HUDEP-2 (cell line): ENCODE measurements at regions not wholly inside any gene's neighbourhood (a gene's known extent, or its start where the extent isn't known, plus 50 kb on each side); places are given as distances from the start of the nearest gene placed in this dataset.
A peak's percentile ranks its signal among the peaks of the same experiment; 100 is the strongest.

Experiments
- DNase-seq, 76 experiments: peaks; one replicate each; lab custom pipeline; 2025; ENCODE audit not compliant: unreplicated experiment in 76 of 76; lab: John Stamatoyannopoulos, UW

DNA sequence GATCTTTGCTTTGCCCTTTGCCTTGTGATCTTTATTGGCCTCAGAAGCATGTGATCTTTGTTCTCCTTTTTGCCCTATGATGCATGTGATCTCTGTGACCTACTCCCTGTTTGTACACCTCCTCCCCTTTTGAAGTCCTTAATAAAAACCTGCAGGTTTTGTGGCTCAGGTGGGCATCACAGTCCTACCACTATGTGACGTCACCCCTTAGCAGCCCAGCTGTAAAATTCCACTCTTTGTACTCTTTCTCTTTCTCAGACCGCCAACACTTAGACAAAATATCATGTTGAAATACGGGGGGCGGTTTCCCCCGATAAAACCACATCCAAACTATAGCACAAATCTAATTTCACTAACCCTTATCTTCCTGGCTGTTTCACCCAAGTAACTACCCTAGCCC lies 76.7 kb upstream of the RAPGEF4 start:
- DNase-seq = no peak

DNA sequence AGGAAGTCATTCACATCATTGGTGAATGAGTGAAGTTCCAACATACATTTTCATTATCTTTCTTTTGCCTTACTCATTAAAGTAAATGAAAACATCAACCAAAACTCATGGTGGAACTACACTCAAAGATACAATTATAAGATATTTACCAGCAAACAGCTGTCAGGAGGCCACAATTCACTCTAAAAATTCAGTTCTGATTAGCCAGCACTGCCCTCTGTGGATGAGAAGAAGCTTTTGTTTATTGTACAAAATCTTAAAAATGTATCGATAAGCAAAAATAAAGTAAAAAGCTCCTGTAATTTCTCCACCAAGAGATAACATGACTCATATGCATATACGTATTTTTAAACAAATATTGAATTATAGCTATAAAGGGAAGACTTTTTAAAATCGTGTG lies 73.5 kb upstream of the RAPGEF4 start:
- DNase-seq = no peak

DNA sequence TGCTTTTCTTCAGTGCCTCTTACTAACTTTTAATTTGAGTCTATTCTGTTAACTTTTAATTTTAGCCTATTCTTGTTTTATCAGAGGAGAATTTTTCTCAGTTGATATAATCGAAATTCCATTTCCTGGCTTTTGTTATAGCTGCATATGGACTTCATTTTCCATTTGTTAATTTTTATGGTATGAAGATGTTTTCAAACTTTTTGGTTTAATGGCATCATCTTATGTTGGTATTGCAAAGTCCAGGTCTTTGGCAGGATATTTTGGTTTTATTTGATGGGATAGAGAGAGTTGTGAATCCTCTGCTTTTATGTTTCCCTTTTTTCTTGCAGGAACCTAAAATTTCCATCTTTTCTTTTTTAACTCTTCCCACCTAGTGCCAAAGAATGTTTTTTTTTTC lies 70.9 kb upstream of the RAPGEF4 start:
- no peak for DNase-seq

DNA sequence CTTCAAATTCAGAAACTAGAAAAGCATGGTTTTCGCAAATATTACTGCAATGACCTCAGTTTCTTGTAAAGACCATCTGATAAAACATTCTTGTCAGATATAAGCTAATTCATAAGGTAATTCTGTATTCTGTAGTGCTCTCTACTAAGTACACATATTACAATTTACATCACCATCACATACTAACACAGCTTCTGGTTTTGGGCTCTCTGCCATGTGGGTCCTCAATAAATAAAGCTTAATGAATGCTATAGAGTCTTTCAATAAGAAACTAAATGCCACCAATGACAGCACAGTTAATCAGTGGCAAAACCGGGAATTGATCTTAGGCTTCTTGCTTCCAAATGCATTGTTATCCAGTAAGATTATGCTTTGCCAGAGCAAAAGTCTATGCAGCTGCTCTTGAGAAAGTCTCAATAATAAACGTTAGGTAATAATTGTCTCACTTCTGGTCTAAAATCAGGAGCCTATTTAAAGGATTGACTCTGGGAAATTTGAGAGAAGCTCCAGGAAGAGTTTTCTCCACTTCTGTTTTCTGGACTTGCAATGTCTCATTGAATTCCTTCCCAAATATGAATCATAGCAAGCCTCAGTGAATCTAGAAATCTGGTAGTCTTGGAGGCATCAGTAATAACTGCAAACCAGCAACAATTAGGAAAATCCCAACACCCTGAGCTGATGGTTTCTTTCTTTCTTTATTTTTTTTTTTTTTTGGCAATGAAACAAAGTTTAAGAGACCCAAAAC lies 67.9 kb upstream of the RAPGEF4 start:
- DNase-seq = no peak

DNA sequence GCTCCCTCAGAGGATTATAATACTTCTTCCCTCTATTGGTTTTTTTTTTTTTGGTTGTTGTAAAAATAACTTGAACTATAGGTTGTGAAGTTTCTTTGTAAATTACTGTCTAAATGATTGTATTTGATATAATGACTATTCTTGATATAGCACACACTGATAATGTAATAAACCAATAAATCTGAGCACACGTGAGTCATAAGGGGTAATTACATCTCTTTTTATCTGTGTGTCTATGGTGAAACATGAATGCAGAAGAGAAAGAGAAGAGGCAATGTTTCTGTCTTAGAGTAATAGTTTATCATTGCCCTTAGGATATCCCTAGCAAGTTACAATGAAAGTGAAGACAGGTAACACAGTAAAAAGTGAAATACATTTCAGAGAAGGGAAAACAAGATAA lies 64.1 kb upstream of the RAPGEF4 start:
- DNase-seq = no peak

DNA sequence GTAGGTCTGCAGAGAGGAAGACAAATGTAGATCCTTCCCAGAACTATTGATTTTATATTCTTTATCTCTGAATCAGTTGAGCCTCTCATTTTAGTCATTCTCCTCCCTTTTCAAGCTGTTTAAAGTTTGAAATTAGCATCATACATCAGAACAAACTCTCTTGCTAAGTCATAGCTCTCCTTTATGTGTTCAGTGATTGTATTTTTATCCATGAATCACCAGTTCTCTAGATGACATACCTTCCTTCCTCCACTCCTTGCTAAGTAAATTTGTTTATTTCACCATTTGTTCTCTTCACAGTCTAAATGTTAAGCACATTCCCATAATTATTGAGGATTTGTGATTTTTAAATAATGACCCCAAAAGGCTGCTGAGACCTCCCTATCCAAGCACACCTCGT lies 63.5 kb upstream of the RAPGEF4 start:
- no peak for DNase-seq

DNA sequence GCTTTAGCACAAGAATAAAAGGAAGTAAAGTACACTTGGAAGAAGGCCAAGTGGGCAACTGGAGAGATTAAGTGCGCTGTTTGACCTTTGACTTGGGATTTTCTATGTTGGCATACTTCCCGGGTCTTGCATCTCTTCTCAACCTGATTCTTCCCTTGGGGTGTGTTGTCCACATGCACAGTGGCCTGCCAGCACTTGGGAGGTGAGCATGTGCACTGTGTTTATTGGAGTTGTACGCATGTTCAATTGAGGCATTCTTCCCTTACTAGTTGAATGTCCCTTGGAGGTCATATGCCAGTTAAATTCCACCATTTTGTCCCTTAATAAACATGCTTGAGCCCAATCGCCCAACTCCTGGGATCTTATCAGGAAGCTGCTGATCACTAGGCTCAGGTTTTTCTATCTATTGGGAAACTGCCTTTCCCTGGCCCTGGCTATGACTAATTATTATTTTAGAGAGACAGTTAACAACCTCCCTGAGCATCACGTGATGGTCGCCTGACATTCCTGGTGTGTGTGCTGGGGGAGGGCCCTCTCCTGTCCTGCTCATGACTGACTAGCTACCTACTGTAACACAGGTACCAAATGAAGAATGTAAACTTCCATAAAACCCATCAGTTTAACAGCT lies 62.5 kb upstream of the RAPGEF4 start:
- peak in 2 of 76 experiments; percentile 1 for DNase-seq

DNA sequence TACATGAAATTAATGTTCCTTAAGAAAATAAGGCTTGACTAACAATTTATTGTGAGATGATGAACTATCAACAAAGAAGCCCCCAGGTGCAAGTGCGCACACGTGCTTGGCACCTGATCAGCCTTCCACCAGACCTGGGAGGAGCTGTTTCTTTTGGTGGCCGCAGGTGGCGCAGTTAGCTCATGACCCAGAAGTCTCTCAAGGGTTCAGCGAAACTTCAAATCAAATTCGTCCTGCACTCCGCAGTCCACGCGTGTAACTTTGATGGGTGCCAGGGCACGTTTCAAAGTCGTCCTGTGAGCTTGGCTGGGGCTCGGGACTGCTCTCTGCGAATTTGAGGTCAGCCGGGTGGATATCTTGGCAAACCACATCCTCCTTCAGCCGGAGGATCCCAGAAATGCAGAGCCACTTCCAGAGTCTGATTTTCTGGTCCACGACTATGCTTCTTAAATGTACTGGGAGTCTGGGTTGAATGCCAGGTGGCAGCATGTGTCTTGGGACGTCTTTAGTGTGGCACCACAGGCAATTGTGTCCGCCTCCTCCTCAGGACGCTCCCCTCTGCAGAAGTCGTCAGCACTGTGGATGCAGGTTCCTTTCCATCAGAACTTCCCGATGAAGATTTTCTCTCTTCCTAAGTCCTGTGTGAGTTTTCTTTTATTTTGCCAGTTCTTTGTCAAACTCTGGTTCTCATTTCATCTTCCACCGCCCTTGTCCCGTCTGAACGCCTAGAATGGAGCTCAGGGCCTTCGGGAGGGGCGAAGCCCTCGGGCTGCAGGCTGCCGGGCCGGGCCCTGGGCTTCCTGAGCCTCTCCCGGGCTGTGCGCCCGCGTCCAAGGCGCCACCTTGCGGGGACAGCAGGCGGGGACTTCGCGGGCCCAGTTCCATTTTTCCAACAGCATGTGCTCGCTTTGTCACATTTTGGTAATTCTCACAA lies 61.3 kb upstream of the RAPGEF4 start:
- peak in 19 of 76 experiments; percentile 1 to 40 (median 8) for DNase-seq

DNA sequence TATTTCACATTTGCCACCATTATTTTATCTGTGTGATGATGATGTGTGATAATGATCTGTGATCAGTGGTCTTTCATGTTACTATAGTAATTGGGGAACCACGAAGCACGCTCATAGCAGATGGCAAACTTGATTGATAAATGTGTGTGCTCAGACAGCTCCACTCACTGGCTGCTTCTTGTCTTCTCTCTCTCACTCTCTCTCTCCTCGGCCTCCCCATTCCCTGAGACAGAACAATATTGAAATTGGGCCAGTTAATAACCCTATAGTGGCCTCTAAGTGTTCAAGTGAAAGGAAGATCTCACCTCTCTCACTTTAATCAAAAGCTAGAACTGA lies 60.7 kb upstream of the RAPGEF4 start:
- DNase-seq = no peak

DNA sequence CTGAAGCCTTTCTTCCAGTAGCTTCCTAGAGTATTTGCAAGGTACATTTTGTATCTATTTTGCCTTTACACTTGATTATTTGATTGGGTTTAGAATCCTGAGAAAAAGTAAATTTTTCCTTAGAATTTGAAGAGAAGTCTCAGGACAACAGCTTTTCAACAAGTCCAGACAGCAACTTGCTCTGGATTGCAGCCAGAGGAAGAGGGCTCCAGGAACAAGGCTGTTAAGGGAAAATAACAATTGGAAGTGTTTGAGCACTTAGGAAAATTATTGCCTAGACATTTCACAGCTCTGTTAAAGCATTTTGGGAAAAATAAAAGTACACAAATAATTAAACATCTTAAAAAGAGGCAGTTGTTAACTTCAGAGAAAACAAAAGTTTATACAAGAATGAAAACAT lies 58.3 kb upstream of the RAPGEF4 start:
- DNase-seq = no peak

DNA sequence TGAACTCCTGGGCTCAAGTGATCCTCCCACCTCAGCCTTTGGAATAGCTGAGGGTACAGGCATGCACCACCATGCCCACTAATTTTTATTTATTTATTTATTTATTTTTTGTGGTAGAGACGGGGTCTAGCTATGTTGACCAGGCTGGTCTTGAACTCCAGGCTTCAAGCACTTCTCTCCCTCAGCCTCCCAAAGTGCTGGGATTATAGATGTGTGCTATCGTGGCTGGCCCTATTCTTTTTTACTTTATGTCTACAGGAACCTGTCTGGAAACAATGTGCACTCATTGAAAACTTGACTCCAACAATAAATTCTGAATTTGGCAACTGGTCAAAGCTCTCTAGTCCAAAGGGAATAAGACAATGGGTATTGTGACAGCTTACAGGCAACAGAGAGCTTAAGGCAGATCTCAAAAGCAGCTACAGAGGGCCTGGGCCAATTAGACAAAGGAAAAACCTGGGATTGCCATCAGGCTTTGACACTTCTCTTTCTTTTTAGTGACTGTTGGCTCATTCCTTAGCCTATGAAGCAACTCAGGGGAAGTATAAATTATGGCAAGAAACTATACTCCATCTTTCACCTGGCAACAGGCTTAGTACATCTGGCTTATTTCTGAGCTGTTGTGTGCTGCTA lies 55.1 kb upstream of the RAPGEF4 start:
- no peak for DNase-seq

DNA sequence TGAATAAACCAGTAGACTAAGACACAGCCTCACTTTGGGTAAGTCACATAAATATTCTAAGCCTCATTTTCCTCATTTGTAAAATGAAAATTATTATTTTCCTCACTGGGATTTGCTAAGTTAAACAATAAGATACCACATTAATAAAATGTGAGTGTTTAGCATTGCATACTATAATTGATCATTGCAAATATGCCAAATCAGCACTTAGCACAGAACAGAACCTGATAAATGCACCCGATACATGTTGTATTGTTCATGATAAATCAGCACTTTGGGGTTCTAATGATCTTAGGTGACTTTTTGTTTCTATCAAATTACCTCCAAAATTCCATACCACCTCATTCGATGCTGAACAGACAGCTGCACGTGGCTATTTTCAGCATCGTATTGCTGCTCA lies 50.2 kb upstream of the RAPGEF4 start:
- DNase-seq = no peak
